Neural progenitor cell (in vitro differentiated cells): ENCODE measurements at regions not wholly inside any gene's neighbourhood (a gene's known extent, or its start where the extent isn't known, plus 50 kb on each side); places are given as distances from the start of the nearest gene placed in this dataset.

Experiments used
- EZH2 ChIP-seq: fragments of 200-600 bp; sonication (generic); IDR thresholded peaks from 2 replicates; pipeline ENCODE4 v1.6.1; 2017; ENCODE audit warnings: antibody characterized with exemption, mild to moderate bottlenecking, moderate library complexity
- EZH2phosphoT487 ChIP-seq: fragments of 200-600 bp; sonication (generic); IDR thresholded peaks from 2 replicates; pipeline ENCODE4 v1.6.1; 2017; ENCODE audit warnings: antibody characterized with exemption
- TF ChIP-seq, protein P1 (sequence below): fragments of 200-600 bp; sonication (generic); IDR thresholded peaks from 2 replicates; pipeline ENCODE4 v1.5.1; 2017; ENCODE audit warnings: antibody characterized with exemption, mild to moderate bottlenecking

DNA sequence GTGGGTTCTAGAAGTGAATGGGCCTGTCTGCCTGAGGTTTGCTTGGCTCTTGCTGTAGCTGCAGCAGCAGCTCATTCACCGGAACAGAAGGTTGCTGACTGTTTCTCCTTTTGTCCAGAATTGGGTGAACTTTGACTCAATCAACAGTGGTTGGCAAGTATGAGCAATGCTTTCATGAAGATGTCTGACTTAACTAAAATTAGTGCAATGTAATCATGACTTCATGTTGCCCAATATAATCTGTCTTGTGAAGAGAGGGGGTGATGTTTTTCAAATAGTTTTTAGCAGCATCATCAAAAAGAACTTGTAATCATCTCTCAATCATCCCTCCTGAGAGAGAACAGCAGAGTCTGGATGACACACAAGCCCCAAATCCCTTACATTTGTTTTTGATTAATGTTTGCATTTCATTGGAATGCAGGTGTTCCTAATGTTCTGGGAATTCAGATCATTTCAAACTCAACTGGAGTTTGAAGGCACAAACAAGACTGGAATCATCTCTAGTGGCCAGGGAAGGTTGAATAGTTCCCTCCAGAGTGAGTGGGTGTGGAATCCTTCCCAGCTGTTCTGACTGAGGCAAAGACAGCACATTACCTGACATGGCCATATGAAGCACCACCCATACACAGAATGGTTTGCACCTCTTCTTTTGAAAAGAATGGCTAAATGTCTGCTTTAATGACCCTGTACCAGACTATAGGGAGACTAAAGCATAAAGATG, 82.9 kb downstream of the HLX start:
- TF ChIP-seq, protein P1, sequence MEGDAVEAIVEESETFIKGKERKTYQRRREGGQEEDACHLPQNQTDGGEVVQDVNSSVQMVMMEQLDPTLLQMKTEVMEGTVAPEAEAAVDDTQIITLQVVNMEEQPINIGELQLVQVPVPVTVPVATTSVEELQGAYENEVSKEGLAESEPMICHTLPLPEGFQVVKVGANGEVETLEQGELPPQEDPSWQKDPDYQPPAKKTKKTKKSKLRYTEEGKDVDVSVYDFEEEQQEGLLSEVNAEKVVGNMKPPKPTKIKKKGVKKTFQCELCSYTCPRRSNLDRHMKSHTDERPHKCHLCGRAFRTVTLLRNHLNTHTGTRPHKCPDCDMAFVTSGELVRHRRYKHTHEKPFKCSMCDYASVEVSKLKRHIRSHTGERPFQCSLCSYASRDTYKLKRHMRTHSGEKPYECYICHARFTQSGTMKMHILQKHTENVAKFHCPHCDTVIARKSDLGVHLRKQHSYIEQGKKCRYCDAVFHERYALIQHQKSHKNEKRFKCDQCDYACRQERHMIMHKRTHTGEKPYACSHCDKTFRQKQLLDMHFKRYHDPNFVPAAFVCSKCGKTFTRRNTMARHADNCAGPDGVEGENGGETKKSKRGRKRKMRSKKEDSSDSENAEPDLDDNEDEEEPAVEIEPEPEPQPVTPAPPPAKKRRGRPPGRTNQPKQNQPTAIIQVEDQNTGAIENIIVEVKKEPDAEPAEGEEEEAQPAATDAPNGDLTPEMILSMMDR = no peak
- TF ChIP-seq EZH2 = no peak
- TF ChIP-seq EZH2phosphoT487 = no peak
